Neuronal stem cell (in vitro differentiated cells): ENCODE measurements at regions not wholly inside any gene's neighbourhood (a gene's known extent, or its start where the extent isn't known, plus 50 kb on each side); places are given as distances from the start of the nearest gene placed in this dataset.

Source experiments
- DNase-seq: peaks from one replicate; pipeline ENCODE4 v3.0.0-alpha.2; 2013; ENCODE audit warnings: low spot score
- H2AFZ ChIP-seq: one replicate; pipeline ENCODE4 v1.6.1; 2013; ENCODE audit warnings: mild to moderate bottlenecking, low read length, inconsistent platforms
- H2AK5ac ChIP-seq: 2 replicates; pipeline ENCODE4 v1.6.1; 2013; ENCODE audit warnings: low read depth, mild to moderate bottlenecking, inconsistent platforms, low read length, moderate library complexity, mixed read lengths
- H2BK120ac ChIP-seq: 2 replicates; pipeline ENCODE4 v1.6.1; 2013; ENCODE audit warnings: low read depth, mild to moderate bottlenecking, inconsistent platforms, low read length, moderate library complexity, mixed read lengths
- H2BK12ac ChIP-seq: one replicate; pipeline ENCODE4 v1.6.1; 2013; ENCODE audit warnings: low read length, inconsistent platforms
- H2BK15ac ChIP-seq: 2 replicates; pipeline ENCODE4 v1.6.1; 2013; ENCODE audit warnings: mild to moderate bottlenecking, low read length, inconsistent platforms, mixed read lengths
- H2BK5ac ChIP-seq: one replicate; pipeline ENCODE4 v1.6.1; 2013; ENCODE audit warnings: inconsistent platforms, mild to moderate bottlenecking, low read length, moderate library complexity
- H3K14ac ChIP-seq: one replicate; pipeline ENCODE4 v1.6.1; 2013; ENCODE audit warnings: low read length, inconsistent platforms
- H3K18ac ChIP-seq: 2 replicates; pipeline ENCODE4 v1.6.1; 2013; ENCODE audit warnings: low read length, inconsistent platforms
- H3K23ac ChIP-seq: 2 replicates; pipeline ENCODE4 v1.6.1; 2013; ENCODE audit warnings: low read depth, mild to moderate bottlenecking, mixed read lengths, low read length, inconsistent platforms; ENCODE audit not compliant: poor library complexity
- H3K27ac ChIP-seq: replicated peaks from 3 replicates; pipeline ENCODE4 v1.5.1; 2013; ENCODE audit warnings: low read length, inconsistent platforms
- H3K27me3 ChIP-seq, 3 experiments: 2 replicates each; pipeline ENCODE4 v1.6.1; 2013; ENCODE audit warnings: low read length in 3 of 3, mild to moderate bottlenecking in 2 of 3, inconsistent platforms in 1 of 3, low read depth in 1 of 3, mixed read lengths in 1 of 3, moderate library complexity in 1 of 3; ENCODE audit not compliant: control insufficient read depth in 3 of 3, insufficient read depth in 3 of 3
- H3K36me3 ChIP-seq, 2 donors: replicated peaks in 1 of 2; 2 replicates each; pipeline ENCODE4 v1.6.1; 2013; ENCODE audit warnings: low read length in 2 of 2; ENCODE audit not compliant: control insufficient read depth in 2 of 2, insufficient read depth in 2 of 2
- H3K4ac ChIP-seq: 2 replicates; pipeline ENCODE4 v1.6.1; 2013; ENCODE audit warnings: inconsistent platforms, mild to moderate bottlenecking, low read length, moderate library complexity
- H3K4me1 ChIP-seq, 2 donors: 1 replicate in 1 of 2; 2 replicates in 1 of 2; pipeline ENCODE4 v1.6.1; 2013; ENCODE audit warnings: low read length in 2 of 2, low read depth in 1 of 2; ENCODE audit not compliant: control insufficient read depth in 2 of 2, insufficient read depth in 1 of 2
- H3K4me2 ChIP-seq: one replicate; pipeline ENCODE4 v1.6.1; 2013; ENCODE audit warnings: mild to moderate bottlenecking, low read length, inconsistent platforms; ENCODE audit not compliant: insufficient read depth, poor library complexity, severe bottlenecking
- H3K4me3 ChIP-seq, 2 donors: 2 replicates each; pipeline ENCODE4 v1.5.1; 2013; ENCODE audit warnings: low read length in 2 of 2, mild to moderate bottlenecking in 2 of 2, inconsistent platforms in 1 of 2, moderate library complexity in 1 of 2
- H3K79me1 ChIP-seq: one replicate; pipeline ENCODE4 v1.6.1; 2013; ENCODE audit warnings: low read depth, mild to moderate bottlenecking, inconsistent platforms, low read length, moderate library complexity
- H3K9ac ChIP-seq: one replicate; pipeline ENCODE4 v1.6.1; 2013; ENCODE audit warnings: mild to moderate bottlenecking, low read depth, low read length, inconsistent platforms; ENCODE audit not compliant: poor library complexity
- H3K9me3 ChIP-seq, 2 donors: replicated peaks in 1 of 2; 2 replicates each; pipeline versions ENCODE3 to v1.6.1; 2013; ENCODE audit warnings: low read length in 2 of 2, mild to moderate bottlenecking in 2 of 2, inconsistent platforms in 1 of 2, low read depth in 1 of 2, mixed read lengths in 1 of 2, moderate library complexity in 1 of 2; ENCODE audit not compliant: control insufficient read depth in 2 of 2, insufficient read depth in 1 of 2
- H4K8ac ChIP-seq: one replicate; pipeline ENCODE4 v1.6.1; 2013; ENCODE audit warnings: low read depth, mild to moderate bottlenecking, inconsistent platforms, low read length, moderate library complexity
- H4K91ac ChIP-seq: one replicate; pipeline ENCODE4 v1.6.1; 2013; ENCODE audit warnings: low read length, low read depth, mild to moderate bottlenecking, inconsistent platforms; ENCODE audit not compliant: poor library complexity
- WGBS, 2 donors: extraction: QIAGEN DNeasy Blood & Tissue Kit; methylation state at CpG; one replicate each; pipeline ENCODE4 v1.1.7; 2013; ENCODE audit warnings: missing lambda C conversion rate in 2 of 2, mixed read lengths in 1 of 2; ENCODE audit not compliant: insufficient read length in 2 of 2, insufficient replicate concordance in 1 of 2; ENCODE audit errors: extremely low coverage in 2 of 2; 5-methylcytosine and 5-hydroxymethylcytosine counted together

DNA sequence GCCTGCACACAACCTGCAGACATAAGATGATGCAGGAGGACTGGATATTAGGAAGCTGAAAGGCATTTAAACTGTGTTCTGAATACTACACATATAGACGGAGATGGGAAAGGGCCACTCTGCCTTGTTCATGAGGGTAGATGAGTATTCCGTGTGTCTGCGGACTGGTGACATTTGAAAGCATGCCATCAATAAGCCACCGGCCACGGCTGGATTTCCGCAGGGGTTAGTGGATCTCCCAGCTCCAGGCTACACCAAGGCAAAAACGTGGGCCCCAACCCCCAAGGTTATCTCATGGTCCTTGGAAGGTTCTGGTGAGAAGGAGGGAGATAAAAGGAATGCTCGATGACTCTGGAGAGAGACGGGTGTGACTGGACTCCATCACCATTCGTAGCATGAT lies 78.6 kb upstream of the THBS2 start:
- WGBS, 2 donors = no CpG with 5 or more reads among the region's 10 CpGs
- H2AK5ac ChIP-seq = no peak overlapping the region
- H3K4me2 ChIP-seq = no peak overlapping the region
- no peak for DNase-seq
- no peak overlapping the region for H3K27ac ChIP-seq
- H3K4ac ChIP-seq = no peak overlapping the region
- H3K9me3 ChIP-seq = no peaks in the 10 kb centered on the region
- H2BK120ac ChIP-seq = no peak overlapping the region
- no peak overlapping the region for H3K9ac ChIP-seq
- no peak overlapping the region for H2BK15ac ChIP-seq
- H2BK12ac ChIP-seq = no peak overlapping the region
- H4K91ac ChIP-seq = no peak overlapping the region
- no peaks in the 10 kb centered on the region for H3K27me3 ChIP-seq
- H3K36me3 ChIP-seq = no peaks in the 10 kb centered on the region
- no peaks in the 10 kb centered on the region for H3K4me1 ChIP-seq
- no peak overlapping the region for H3K23ac ChIP-seq
- no peaks in the 10 kb centered on the region for H3K79me1 ChIP-seq
- H2BK5ac ChIP-seq = no peak overlapping the region
- H3K4me3 ChIP-seq = no peak overlapping the region
- no peak overlapping the region for H3K14ac ChIP-seq
- no peak overlapping the region for H3K18ac ChIP-seq
- no peak overlapping the region for H4K8ac ChIP-seq
- no peak overlapping the region for H2AFZ ChIP-seq

DNA sequence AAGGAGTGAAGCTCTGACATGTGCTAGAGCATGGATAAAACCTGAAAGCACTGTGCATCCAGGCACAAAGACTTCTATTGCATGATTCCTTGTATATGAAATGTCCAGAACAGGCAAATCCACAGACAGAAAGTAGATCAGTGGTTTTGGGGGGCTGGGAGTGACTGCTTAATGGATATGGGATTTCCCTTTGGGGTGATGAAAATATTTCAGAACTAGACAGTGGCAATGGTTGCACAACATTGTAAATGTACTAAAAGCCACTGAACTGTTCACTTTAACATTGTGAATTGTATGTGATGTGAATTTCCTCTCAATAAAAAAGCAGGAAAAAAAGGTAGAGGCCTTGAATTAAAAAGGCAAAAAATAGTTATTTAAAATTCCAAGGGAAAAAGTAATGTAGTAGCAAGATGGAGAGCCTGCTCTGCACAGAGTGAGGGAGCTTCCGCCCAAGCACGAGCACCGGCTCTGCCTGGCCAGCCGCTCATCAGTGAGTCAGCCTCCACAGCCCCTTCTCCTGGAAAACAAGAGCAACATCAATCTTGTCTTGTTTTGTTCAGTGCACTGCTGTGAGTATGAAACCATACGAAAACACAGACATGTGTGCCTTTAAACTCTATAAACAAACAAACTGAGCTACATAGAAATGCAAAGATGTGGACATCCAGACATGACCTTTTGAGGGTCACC lies 74.6 kb upstream of the THBS2 start:
- Histone ChIP-seq H2AFZ (no peak overlapping the region), H3K79me1 (no peaks in the 10 kb centered on the region), H3K18ac (no peak overlapping the region), H2BK5ac (no peak overlapping the region), H3K27me3 (no peaks in the 10 kb centered on the region), H3K4ac (no peak overlapping the region), H3K23ac (no peak overlapping the region), H3K27ac (no peak overlapping the region), H3K9ac (no peak overlapping the region), H3K9me3 (no peaks in the 10 kb centered on the region), H3K36me3 (no peaks in the 10 kb centered on the region), H2AK5ac (no peak overlapping the region), H4K91ac (no peak overlapping the region), H3K14ac (no peak overlapping the region), H4K8ac (no peak overlapping the region), H2BK15ac (no peak overlapping the region), H3K4me3 (no peak overlapping the region), H3K4me1 (no peaks in the 10 kb centered on the region), H3K4me2 (no peak overlapping the region), H2BK12ac (no peak overlapping the region), H2BK120ac (no peak overlapping the region)
- no peak for DNase-seq
- WGBS, 2 donors = no CpG with 5 or more reads among the region's 5 CpGs

DNA sequence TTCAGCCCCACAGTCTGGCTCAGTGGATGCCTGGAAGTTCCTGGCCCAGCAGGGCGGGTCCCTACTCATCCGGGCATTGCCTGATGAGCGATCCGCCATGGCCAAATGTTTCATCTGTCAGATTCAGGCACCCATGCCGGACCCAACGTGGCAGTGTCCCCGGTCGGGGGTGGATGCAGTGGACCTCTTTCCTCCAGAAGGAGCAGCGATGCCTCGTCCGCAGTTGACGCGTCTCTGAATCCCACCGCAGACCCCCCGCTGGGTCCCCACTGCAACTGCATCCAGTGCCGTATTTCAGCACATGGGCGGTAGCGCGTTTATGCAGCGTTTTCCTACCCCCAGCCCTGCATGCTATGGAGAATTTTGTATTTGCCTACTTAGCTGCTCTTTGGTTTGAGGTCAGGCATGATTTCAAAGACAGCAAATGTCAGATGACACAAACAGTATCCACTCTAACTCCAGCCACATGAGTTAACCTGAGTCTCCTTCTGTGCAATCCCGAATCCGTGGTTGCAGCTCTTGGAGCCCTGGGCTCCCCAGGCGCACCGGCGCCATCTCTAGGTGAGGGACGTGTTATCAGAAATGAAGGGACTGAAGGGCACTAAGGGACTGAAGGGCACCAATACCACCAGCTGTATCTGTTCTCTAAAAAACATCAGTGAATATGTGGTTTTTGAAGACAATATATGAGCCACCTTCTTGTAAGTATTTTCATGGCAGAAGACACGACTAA lies 72.6 kb upstream of the THBS2 start:
- no peak overlapping the region for H3K27ac ChIP-seq

DNA sequence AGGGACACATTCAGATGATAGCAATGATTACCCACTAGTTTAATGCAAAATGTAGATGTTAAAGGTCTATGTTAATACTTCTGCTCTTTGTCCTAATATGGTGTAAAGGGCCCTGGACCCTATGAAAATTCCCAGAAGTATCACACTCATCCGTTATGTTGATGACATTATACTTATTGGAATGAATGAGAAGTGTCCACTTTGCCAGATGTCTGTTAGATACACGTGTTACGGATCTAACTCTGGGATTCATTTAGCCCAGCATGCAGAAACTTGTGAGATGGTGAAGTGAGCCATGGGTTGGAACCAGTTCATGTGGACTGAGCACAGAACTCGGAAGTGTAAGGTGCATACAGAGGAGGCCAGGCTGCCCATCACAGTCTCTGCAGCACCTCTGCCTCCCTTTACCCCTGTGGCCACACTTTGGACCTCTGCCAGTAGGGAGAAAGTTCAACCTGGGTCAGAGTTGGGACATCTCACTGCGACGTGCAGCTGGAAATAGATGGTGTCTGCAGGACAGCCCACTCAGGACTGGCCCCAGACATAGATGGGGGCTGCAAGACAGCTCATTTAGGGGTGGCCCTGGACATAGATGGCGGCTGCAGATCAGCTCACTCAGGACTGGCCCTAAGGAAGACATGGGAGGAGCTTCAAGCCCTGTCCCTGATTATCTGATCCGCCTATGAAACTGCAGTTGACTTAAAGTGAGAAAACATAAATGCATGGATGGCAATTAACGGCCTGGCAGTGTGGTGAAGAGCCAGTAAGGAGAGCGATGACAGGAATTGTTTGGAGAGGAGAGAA lies 71.2 kb upstream of the THBS2 start:
- no peak overlapping the region for H2BK12ac ChIP-seq
- no peak overlapping the region for H3K23ac ChIP-seq
- H3K4me1 ChIP-seq = no peaks in the 10 kb centered on the region
- H3K9ac ChIP-seq = no peak overlapping the region
- no peaks in the 10 kb centered on the region for H3K27me3 ChIP-seq
- H4K91ac ChIP-seq = no peak overlapping the region
- H3K4me2 ChIP-seq = no peak overlapping the region
- no peaks in the 10 kb centered on the region for H3K9me3 ChIP-seq
- no peak overlapping the region for H2BK5ac ChIP-seq
- DNase-seq = no peak
- WGBS, 2 donors = no CpG with 5 or more reads among the region's 10 CpGs
- H2BK15ac ChIP-seq = no peak overlapping the region
- H3K27ac ChIP-seq = no peak overlapping the region
- peak overlapping the region in 1 of 2 donors; percentile 23 for H3K4me3 ChIP-seq
- H3K36me3 ChIP-seq = no peaks in the 10 kb centered on the region
- no peaks in the 10 kb centered on the region for H3K79me1 ChIP-seq
- H2AK5ac ChIP-seq = no peak overlapping the region
- H2BK120ac ChIP-seq = no peak overlapping the region
- H3K18ac ChIP-seq = no peak overlapping the region
- no peak overlapping the region for H3K14ac ChIP-seq
- H4K8ac ChIP-seq = no peak overlapping the region
- no peak overlapping the region for H3K4ac ChIP-seq
- no peak overlapping the region for H2AFZ ChIP-seq

More for the DNA sequence above, 72.6 kb upstream of the THBS2 start:
- Histone ChIP-seq H4K8ac (no peak overlapping the region), H3K4me2 (no peak overlapping the region), H3K4ac (peak overlapping the region; percentile 56), H2BK120ac (no peak overlapping the region), H3K14ac (no peak overlapping the region), H2BK15ac (no peak overlapping the region), H4K91ac (no peak overlapping the region), H3K9ac (no peak overlapping the region), H3K4me1 (no peaks in the 10 kb centered on the region), H3K36me3 (no peaks in the 10 kb centered on the region), H3K4me3 (no peak overlapping the region), H3K9me3 (no peaks in the 10 kb centered on the region), H3K79me1 (no peaks in the 10 kb centered on the region), H2BK5ac (no peak overlapping the region), H2BK12ac (no peak overlapping the region), H2AFZ (no peak overlapping the region), H3K23ac (peak overlapping the region; percentile 38), H2AK5ac (peak overlapping the region; percentile 57), H3K18ac (no peak overlapping the region), H3K27me3 (no peaks in the 10 kb centered on the region)
- WGBS, 2 donors = no CpG with 5 or more reads among the region's 27 CpGs
- DNase-seq = peak; percentile 6
